NCI-H446 (cell line): ENCODE measurements at regions not wholly inside any gene's neighbourhood (a gene's known extent, or its start where the extent isn't known, plus 50 kb on each side); places are given as distances from the start of the nearest gene placed in this dataset.

Experiments used
- DNase-seq, 2 experiments: peaks; one replicate each; lab custom pipeline; 2025; lab: John Stamatoyannopoulos, UW

DNA sequence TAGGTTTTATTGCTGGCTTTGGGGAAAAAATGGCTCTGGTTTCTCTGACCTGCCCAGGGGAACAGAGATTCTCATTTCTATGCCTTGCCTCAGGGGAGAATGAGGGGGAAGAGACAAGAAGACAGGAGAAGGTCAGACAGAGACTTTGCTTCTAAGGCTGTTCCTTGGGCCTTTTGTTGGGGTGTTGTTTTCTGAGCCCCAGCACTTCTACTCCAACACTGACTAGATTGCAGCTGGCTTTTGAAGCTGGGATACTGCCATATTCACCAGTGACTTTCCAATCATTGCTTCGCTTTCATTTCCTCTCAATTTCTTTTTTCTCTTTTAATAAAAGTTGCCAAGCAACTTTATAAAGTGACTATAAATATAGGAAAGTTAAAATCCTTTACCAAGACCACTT lies 143.2 kb upstream of the ARHGEF26 start:
- DNase-seq, result no peak

DNA sequence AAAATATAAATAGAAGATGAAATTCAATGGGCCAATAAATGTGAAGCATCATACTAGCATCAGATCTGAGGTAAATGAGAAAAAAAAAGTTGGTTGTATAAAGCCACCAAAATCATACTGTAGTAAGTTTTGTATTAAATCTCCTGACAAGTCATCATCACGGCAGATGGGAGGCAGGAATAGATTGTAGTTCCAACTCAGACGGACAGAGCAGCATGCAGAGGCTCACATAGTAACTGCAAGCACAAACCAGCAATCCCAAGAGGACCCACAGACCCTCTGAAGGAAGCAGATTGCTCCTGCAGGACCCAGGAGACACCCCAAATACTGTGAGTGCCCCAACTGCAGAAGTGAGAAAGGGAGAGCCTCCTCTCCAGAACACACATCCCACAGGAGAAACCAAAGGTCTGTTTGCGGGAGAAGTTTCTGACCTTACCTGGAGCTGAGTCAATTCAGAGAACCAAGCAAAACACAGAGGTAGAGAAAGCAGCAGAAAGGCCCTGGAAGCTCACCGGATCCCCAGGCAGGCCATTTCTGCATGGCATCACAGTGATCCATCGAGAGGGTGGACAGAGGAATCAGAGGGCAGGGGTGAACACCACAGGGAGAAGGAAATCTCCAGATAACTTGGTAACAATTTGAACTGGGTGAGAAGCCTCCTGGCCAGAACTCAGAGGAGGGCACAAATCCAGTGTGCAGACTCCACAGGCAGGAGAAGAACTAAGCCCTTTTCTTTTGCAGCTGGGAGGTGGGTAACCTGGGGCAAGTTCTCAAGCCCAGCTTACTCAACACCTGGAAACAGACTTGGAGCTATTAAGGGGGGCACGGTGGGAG lies 141.6 kb upstream of the ARHGEF26 start:
- no peak for DNase-seq

DNA sequence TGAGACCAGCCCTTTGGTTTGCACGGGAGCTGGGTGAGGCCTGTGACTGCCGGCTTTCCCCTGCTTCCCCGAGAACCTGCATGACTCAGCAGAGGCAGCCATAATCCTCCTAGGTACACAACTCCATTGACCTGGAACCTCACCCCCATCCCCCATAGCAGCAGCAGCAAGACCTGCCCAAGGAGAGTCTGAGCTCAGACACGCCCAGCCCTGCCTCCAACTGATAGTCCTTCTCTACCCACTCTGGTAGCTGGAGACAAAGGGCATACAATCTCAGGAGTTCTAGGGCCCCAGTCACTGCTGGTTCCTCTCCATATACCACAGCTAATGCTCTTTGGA lies 141.0 kb upstream of the ARHGEF26 start:
- DNase-seq, result no peak

DNA sequence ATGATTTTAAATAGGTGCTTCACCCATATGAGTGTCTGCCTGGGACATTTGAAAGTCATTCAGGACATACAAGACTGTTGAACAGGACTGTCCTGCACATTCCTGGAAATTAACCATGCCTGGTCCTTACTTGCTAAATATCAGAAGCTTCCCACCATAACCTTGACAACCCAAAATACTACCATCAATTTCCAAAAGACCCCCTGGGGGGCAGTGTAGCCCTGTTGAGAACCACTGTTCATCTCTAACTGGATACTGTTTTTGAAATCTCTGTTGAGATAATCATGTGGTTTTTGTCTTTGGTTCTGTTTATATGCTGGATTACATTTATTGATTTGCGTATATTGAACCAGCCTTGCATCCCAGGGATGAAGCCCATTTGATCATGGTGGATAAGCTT lies 123.8 kb upstream of the ARHGEF26 start:
- DNase-seq, result peak in 1 of 2 experiments; percentile 40

DNA sequence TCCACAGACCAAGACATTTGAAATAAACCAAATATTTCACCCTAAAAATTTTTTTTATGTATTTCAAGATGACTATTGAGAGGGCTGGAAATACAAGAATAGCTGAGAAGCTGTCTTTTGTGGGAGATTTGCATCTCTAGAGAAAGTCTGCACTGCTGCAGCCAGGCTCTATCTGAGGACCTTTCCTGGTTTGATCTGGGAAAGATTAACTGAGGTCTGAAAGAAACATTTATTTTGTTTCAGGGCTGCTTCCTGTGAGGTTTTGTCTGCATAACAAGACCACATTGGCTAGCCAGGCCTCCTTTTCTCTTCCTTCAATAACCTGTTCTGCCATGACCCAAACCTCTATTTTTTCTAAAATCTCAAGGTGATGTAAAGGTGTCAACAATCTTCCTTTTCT lies 117.5 kb upstream of the ARHGEF26 start:
- DNase-seq, result no peak

DNA sequence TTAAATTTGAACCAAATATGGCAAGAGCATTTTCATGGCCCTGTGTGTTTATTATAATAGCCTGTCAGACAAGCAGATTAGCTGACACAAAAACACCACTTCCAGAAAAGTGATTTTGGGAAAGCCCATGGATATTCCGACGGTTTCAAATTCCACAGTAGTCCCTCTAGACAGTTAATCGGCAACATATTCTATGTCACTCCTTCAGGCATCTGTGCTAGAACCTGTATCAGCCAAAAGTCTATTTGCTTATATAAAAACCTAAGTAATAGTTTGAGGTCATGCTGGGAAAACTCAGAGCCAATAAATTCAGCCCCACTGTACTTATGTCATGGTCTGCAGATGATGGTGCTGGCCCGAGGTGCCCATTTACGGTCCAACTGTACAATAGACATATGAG lies 110.2 kb upstream of the ARHGEF26 start:
- no peak for DNase-seq

DNA sequence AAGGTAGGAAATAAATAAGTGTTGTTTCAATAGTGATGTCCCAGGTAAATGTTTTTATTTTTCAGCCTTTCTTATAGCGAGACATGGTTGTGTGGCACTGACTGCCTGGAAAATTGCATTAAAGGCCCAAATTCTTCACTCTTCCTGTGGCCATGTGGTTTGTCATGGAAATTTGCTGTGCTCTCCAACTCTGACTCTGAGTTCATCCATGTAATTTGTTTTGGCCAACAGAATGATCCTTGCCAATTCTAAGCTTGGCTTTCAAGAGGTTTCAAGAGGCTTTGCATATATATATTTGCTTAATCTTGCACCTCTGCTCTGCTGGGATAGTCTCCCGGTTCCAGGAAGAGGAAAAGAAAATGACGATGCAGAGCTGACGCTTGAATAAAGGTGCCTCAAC lies 107.5 kb upstream of the ARHGEF26 start:
- no peak for DNase-seq

DNA sequence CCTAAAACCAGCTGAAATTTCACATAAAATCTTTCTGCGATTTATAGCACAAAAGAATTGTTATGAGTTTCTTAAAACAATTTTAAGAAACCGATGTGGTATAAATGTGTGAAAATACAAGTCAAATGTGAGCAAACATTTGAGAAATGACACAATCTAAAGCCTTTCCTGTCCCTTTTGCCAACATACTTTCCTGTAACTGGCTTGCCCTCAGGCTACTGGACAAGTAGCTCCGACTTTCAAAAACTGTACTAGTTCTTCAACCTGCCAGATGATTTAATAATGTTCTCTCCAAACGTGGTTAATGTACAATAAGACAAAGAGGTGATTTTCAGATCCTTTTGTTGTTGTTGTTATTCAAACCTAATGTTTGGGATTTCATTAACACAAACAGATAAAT lies 105.9 kb upstream of the ARHGEF26 start:
- no peak for DNase-seq

DNA sequence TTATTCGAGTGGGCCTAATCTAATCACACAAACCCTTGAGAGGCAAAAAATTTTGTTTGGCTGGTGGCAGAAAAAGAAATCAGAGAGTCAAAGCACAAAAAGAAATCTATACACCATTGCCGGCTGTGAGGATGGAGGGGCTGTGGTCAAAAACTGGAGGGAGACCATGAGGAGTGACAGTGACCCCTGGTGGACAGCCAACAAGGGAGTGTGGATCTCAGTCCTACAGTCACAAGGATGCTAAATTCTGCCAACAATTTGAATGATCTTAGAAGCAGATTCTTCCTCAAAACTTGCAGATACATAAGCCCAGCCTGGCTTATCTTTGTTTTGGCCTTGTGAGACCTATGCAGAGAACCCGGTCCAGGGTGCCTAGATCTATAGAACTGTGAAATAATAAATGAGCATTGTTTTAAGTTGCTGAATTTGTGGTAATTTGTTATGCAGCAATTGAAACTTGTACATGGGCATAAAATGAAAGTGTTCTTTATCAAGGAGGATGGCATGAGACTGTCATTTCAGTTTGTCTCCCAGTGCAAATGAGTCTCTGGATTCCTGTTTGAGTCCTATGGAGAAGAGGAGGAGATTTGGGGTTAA lies 103.0 kb upstream of the ARHGEF26 start:
- DNase-seq, result peak; percentile 29 to 55

DNA sequence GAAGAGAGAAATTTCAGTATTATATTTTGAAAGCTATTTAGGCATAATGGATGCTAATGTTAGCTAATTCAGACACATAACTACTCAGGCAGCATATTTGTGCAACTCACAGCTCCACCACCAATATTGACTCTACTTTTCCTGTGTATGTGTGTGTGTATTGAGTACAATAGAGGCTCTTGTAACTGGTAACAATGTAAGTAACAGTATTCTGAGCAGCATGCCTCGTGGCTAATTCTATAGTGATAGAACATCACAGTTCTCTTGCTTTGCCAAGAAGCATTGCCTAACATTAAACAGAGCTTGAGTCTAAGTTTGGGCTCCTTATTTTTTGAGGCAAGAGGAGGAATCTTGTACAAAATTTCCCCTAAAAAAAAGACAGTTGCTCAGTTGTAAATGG lies 98.6 kb upstream of the ARHGEF26 start:
- no peak for DNase-seq

DNA sequence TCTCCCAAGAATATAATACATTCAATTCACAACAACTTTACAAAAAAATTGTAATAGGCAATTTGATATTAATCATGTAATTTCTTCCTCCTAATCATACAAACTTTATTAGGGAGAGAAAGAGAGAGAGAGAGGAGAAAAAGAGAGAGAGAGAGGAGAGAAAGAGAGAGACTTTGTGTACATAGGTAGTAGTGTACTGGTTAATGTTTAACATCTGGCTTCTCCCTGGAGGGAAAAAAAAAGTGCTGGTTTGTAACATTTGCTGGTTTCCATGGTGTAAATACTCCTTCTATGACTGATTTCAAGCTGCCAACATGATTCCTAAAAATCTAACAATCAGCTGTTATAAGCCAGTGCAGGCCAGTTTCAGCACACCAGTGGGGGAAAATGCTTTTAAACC lies 98.0 kb upstream of the ARHGEF26 start:
- no peak for DNase-seq

DNA sequence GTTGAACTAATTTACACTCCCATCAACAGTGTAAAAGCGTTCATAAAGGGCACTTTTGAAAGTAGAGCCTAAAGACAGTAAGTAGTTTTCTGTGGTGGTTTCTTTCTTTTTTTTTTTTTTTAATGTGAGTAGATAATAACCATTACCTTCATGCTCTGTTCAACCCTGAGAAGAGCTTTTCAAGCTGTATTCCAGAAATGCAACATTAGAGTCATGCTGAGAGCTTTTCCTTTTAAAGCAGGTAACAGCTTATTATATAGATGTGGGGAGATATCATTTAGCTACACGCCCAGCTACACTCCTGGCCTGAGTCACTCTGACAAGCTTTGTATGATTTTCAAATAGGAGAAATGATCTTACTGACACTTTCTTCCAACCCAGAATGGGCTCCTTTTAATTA lies 96.2 kb upstream of the ARHGEF26 start:
- no peak for DNase-seq

DNA sequence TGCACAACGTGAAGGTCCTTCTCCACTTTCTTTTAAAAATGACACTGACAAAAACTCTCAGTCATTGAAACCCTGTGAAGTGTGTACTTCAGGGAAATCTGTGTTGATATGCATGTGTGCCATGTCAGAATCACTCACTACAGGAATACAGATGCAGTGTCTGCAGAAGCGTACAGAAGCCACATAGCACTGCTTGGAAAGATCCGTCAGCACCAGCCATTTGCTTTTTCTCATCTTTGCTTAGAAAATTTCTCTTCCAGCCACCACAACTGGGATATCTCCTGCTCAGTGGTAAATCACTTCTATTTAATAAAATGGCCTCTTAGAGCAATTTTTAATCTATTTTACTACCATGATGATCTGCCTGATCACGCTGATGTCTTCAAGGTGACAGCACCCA lies 91.3 kb upstream of the ARHGEF26 start:
- DNase-seq, result no peak

DNA sequence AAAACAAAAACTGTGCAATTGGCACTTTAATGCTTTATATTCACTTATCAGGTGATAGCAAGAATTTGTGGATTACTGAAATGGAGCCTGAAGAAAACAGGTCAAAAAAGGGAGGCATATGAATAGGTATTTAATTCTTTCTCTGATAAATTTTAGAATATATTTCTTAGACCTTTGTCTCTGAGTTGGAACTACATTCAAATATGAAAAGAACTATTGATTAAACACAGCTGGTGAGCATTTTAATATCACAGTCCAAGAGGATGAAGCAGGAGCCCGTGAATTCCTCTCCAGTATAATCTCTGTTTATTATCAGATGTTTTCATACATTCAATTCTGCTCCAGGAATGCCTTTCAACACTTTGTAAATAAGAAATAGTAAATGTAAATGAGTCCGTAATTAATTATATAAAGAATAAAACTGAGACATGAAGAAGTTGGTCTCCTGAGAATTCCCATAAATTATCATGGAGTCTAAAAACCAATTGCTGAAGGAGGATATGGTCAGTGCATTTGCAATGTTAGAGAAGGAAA lies 86.3 kb upstream of the ARHGEF26 start:
- no peak for DNase-seq

DNA sequence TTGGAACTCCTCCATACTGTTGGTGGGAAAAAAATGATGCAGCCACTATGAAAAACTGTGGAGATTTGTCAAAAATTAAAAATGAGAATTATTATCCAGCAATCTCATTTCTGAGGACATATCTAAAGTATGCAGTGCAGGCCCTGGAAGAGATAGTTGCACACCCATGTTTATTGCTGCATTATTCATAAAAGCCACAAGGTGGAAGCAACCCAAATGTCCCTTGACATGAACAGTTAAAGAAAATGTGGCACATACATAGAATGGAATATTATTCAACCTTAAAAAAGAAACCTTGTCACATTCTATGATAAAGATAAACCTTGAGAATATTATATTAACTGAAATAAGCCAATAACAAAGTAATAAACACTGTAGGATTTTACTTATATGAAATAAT lies 80.9 kb upstream of the ARHGEF26 start:
- DNase-seq, result peak in 1 of 2 experiments; percentile 31

DNA sequence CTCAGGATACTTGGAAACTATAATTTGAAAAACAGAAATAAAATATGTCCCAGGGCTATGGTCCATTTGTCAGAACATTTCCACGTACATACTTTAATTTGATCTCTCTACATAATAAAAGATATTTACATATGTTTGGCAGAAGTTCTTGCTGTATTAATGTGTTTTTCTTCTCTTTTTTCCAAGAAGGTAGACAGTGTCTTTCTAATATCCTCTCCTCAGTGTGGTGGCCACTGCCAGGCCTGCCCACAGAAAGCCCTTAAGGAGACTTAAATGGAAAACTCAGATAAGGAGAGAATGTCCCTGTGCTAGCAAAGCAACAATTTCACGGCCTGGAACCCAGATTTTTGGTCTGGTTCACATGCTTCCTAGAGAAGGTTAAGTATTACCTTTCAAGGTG lies 76.5 kb upstream of the ARHGEF26 start:
- no peak for DNase-seq

DNA sequence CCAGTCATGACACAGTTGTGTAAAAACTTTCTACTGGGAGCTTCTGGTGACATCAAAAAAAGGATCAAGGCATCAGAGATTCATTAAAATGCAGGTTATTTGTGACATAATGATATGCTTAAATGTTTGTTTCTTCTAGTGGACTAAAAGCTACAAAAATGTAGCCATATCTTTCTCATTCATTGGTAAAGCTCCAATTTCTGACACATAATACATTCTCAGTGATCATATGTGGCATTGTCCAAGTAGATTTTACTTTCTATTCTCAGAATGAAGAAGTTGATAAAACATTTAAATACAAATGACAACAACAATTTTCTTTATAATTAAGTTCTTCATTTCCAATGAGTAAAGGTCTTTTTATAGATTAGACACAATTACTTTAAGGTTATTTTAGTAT lies 71.0 kb upstream of the ARHGEF26 start:
- no peak for DNase-seq

DNA sequence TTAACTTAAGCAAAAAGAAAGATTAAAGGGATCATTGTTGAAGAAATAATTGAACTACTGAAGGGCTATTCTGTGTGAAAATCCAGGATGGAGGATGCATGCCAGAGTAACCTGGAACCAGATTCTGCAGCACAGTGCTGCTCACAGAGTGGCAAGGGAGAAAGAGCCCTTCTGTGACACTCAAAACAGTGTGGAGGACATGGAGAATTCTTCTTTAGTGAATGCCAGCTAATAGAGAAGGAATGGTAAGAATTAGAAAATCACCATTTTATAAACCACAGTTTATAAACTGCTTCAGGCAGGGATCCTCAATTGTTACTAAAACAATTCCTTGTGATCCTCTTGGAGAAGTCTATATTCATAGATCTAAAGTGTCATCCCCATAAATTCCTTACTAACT lies 70.4 kb upstream of the ARHGEF26 start:
- no peak for DNase-seq

DNA sequence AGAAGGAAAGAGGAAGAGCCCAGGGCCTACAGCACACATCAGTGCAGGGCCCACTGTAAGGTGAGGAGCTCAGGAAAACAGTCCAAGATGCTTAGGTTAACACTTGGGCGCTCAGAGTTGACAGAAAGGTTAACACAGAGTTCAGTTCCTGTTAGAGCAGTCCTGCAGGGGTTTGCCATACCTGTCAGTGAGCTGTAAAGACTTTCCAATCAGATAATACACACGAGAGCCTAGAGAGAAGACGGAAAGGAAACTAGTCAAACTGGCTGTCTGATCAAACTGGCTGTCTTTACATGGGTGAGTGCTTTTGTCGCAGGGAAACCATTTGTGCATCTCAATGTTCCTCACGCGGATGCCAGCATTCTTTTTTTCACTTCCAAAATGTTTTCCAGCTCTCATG lies 61.4 kb upstream of the ARHGEF26 start:
- DNase-seq, result no peak

DNA sequence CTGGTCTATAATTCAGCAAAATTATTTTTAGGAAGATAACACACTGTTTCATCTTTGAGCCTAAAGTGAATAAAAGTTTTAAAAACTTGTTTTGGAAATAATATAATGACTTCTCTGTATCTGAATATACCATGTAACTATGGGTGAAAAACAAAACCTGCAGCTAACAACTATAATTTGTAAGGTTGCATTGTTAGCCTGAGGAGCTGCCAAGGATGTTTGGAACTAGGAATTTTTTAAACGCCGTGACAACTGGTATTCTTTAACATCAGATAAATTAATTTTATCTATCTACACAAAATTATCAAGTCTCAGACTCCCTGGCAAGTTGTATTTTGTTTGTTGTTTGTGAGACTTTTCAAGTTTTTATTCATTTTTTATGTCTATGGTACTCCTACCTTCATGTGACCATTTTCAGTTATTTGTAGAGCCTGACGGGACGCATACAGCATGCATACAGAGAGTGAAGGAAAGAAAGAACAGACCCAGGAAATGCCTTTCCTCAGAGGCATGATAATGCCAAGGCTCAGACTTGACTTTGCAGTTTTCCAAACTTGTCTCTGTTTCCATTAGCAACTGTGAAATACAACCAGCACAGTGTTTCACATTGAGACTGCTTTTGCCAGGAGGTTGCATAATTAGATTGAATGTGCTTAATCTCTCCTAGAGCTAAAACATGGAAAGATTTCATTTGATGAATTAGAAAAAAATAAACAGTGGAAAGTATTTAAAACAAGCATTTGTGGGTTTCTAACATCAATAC lies 60.8 kb upstream of the ARHGEF26 start:
- DNase-seq, result no peak

DNA sequence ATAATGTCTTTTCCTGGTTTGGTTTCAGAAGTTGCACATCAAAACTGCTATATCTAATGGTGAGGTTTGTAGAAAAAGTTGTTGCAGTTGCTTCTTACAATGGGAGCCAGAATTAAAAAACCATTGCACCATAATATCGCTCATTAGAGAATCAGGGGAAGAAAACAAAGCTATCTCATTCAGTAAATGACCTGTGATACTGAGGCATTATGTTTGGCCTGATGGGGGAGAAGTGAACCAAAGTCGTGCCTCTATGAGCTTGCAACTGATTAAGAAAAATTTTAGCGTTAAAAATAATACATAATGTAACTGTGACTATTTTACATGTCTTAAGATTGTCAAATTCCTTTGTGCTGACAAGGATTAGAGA lies 60.2 kb upstream of the ARHGEF26 start:
- DNase-seq, result no peak

DNA sequence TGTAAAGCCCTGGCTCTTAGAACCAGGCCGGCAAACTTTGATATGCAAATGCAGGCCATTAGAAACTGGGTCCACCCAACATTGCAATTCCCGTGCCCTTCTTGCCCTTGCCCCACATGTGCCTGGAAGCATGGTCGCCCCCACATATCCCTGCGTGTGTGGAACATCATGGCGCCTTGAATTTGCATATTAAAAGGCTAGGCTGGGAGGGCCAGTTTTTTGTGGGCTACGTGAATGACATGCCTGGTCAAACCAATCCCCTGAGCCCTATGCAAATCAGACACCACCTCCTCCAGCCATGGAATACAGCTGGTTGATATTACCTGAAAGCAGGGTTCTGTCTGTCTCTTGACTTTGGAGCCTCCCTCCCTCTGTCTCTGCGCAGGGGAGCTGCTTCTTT lies 58.7 kb upstream of the ARHGEF26 start:
- no peak for DNase-seq

DNA sequence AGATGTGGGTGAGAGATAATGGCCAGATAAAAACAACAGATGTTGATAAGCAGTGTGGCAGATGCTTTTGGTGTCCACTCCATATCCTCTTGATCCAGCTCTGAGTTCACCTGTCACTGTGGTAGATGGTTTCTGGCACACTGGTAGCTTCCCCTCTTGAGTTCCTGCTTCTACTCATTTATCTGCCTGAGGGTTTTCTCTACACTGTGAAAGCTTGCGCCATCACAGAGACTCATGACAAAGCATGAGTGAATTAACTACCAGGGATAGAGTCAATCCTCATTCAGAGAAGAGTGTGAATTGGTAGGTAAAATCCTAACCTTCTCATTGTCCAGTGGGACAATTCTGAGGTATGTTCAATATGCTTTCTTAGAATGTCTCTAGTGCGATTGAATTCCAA lies 50.0 kb upstream of the ARHGEF26 start:
- no peak for DNase-seq
